ENCODE measurements at regions not wholly inside any gene's neighbourhood (a gene's known extent, or its start where the extent isn't known, plus 50 kb on each side); places are given as distances from the start of the nearest gene placed in this dataset.
A peak's percentile ranks its signal among the peaks of the same experiment; 100 is the strongest.

DNA sequence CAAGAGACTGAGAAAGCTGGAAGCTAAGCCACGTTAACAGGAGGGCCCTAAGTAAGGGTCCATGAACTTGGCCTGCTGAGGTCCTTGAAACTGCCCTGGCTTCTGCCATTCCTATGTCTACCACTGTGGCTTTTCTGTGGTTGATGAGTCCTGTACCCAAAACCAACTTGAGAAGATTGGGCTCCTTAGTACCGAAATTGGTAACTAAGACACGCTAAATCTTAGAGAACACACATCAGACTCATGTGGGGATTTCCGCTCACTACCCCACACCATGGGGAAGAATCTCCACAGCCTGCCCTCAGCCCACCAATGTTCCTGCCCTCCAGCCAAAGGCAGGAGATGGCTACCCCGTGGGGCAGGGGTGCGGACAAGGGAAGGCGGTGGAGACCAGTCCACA lies 232.9 kb downstream of the SPTSSA start:
- peaks cover 5% of the 10 kb centered on the region for H3K4me1 Mint-ChIP-seq (ENCODE audit: unreplicated experiment)
- H3K9me3 Mint-ChIP-seq: no peaks in the 10 kb centered on the region
- peaks cover 19% of the 10 kb centered on the region for H3K27me3 Mint-ChIP-seq
- no peak overlapping the region for H3K27ac Mint-ChIP-seq
- H3K36me3 Mint-ChIP-seq: no peaks in the 10 kb centered on the region
- TF ChIP-seq, protein P1, sequence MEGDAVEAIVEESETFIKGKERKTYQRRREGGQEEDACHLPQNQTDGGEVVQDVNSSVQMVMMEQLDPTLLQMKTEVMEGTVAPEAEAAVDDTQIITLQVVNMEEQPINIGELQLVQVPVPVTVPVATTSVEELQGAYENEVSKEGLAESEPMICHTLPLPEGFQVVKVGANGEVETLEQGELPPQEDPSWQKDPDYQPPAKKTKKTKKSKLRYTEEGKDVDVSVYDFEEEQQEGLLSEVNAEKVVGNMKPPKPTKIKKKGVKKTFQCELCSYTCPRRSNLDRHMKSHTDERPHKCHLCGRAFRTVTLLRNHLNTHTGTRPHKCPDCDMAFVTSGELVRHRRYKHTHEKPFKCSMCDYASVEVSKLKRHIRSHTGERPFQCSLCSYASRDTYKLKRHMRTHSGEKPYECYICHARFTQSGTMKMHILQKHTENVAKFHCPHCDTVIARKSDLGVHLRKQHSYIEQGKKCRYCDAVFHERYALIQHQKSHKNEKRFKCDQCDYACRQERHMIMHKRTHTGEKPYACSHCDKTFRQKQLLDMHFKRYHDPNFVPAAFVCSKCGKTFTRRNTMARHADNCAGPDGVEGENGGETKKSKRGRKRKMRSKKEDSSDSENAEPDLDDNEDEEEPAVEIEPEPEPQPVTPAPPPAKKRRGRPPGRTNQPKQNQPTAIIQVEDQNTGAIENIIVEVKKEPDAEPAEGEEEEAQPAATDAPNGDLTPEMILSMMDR (conservative IDR thresholded peaks at IDR 0.05): no peak
- DNase-seq (ENCODE audit: extremely low spot score, unreplicated experiment): no peak
- no peak overlapping the region for H3K4me3 Mint-ChIP-seq

DNA sequence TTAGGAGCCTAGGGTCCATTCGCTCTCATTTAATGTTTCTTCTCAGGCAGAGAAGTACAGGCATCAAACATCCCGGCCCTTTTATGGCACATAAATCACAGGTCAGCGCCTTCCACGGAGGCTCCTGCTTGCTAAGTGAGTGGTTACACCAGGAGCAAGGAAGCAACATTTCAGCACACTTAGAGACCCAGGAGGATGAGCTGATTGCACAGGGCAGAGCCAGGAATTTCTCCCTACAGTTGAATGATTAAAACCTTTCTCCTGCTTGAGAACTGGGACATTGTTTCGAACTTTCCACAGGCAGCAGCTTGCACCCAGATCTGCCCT lies 233.4 kb downstream of the SPTSSA start:
- DNase-seq (ENCODE audit: extremely low spot score, unreplicated experiment): no peak
- Mint-ChIP-seq H3K9me3 (no peaks in the 10 kb centered on the region), H3K36me3 (no peaks in the 10 kb centered on the region), H3K27me3 (peaks cover 21% of the 10 kb centered on the region), H3K27ac (no peak overlapping the region), H3K4me3 (no peak overlapping the region), H3K4me1 (ENCODE audit: unreplicated experiment) (peaks cover 5% of the 10 kb centered on the region)
- TF ChIP-seq, protein P1 (conservative IDR thresholded peaks at IDR 0.05): no peak

DNA sequence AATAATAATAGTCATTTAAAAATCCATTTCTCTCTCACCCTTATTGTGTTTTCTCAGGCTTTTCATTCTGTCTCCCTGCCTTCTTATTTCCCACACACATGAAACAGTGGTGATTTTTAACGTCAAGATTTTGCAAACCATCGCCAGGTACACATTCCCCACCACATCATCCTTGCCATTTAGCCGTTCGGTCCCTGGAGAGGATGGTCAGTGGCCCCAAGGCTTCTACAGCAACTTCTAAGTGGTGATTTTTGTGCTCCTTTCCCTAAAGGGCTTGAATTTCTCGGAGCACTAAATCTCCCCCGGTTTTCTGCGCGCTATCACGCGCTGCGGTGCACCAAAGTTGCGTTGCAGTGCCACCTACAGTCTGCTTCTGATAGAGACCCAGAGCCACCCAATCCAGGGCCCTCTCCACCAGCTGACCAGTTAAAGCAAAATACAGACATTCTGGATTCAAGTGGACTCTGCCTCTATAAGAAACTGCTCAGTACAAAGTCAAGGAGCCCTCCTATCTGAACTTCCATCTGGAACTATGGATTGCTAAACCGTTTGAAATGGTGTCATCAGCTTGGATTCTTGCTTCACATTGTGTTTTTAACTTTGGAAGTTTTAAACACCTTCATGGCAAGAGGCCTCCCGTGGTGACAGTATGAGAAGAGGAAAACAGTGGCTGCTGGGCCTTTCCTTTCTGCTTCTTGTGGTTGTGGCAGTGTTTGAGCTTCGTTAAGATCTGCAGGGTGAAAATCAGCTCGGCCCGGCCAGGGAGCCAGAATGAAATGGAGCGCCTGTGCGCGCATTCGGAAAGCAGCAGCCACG lies 234.0 kb downstream of the SPTSSA start:
- Mint-ChIP-seq H3K4me3 (peak overlapping the region; percentile 70), H3K27me3 (peaks cover 23% of the 10 kb centered on the region), H3K27ac (no peak overlapping the region), H3K9me3 (no peaks in the 10 kb centered on the region), H3K4me1 (ENCODE audit: unreplicated experiment) (peaks cover 5% of the 10 kb centered on the region), H3K36me3 (no peaks in the 10 kb centered on the region)
- TF ChIP-seq, protein P1 (conservative IDR thresholded peaks at IDR 0.05): peak; percentile 92
- peak; percentile 73 for DNase-seq (ENCODE audit: extremely low spot score, unreplicated experiment)

DNA sequence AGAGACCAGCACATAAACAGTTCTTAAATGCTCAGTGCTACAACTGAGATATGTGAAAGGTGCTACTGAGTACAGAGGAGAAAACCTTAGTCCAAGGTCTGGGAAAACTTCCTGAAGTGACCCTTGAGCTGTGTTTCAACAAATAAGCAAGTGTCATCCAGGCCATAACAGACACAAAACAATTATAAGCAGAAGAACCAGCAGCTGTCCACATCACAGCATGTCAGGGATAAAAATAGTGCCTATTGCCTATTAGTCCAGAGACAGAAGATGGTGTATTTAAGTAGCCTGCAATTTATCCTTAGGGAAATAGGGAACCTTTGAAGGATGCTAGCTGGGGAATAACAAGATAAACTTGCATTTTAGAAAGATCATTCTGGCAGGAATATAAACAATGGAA lies 237.8 kb downstream of the SPTSSA start:
- no peak for DNase-seq (ENCODE audit: extremely low spot score, unreplicated experiment)
- Mint-ChIP-seq H3K4me1 (ENCODE audit: unreplicated experiment) (peaks cover 12% of the 10 kb centered on the region), H3K27ac (no peak overlapping the region), H3K9me3 (no peaks in the 10 kb centered on the region), H3K36me3 (no peaks in the 10 kb centered on the region), H3K4me3 (no peak overlapping the region), H3K27me3 (peaks cover 23% of the 10 kb centered on the region)
- TF ChIP-seq, protein P1 (conservative IDR thresholded peaks at IDR 0.05): no peak

DNA sequence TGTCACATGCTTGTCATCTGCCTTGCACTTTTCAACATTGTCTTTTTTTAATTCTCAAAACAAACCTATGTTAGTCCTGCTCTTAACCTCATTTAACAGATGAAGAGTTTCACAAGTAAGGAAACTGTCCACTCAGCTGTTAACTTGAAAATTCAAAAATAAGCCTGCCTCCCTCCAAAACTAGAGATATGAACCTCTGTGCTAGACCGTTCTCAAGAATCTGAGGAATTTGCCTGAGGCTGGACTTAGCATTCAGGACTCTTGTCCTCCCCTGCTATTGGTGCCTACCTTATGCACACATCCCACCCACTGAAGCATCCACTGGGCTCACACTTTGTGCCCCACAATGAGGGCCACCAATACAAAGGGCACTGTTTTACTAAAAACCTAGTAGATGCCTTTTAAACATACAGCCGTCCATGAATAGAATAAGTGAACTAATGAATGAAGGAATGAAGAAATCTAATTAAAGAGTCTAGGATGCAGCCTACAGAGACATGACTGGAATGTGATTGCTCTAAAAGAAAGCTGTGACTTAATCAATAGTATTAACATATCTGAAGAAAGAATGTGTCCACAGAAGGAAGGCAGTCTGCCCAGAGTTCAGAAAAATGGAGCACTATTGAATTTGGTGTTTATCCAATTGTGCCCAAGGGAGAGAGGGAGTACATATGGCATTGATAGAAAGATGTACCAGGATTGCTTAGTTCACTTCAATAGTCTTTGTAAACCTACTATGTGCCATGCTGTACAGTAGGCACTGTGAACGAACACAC lies 238.5 kb downstream of the SPTSSA start:
- Mint-ChIP-seq H3K4me1 (ENCODE audit: unreplicated experiment) (peaks cover 12% of the 10 kb centered on the region), H3K27me3 (peaks cover 23% of the 10 kb centered on the region), H3K27ac (no peak overlapping the region), H3K9me3 (no peaks in the 10 kb centered on the region), H3K4me3 (no peak overlapping the region), H3K36me3 (no peaks in the 10 kb centered on the region)
- DNase-seq (ENCODE audit: extremely low spot score, unreplicated experiment): no peak
- TF ChIP-seq, protein P1 (conservative IDR thresholded peaks at IDR 0.05): no peak
